Dedifferentiated amniotic fluid mesenchymal stem cell (primary cell): ENCODE measurements at regions not wholly inside any gene's neighbourhood (a gene's known extent, or its start where the extent isn't known, plus 50 kb on each side); places are given as distances from the start of the nearest gene placed in this dataset.

Experiments
- DNase-seq: peaks from one replicate; pipeline ENCODE4 v3.0.0-alpha.2; 2016; ENCODE audit errors: extremely low spot score

DNA sequence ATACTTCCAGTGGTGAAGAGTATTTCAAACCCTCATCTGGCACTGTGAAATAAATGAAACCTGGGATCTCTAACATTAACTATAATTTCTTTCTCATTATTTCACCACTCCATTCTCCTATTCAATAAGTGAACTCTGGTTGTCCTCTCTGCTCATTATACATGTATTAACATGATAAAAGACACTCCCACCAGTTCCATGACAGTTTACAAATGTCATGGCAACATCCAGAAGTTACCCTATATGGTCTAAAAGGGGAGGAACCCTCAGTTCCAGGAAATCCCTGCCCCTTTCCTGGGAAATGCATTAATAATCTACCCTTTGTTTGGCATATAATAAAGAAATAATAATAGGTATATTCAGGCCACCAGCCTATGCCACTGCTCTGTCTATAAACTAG lies 62.7 kb upstream of the BRINP3 start:
- DNase-seq, result no peak

DNA sequence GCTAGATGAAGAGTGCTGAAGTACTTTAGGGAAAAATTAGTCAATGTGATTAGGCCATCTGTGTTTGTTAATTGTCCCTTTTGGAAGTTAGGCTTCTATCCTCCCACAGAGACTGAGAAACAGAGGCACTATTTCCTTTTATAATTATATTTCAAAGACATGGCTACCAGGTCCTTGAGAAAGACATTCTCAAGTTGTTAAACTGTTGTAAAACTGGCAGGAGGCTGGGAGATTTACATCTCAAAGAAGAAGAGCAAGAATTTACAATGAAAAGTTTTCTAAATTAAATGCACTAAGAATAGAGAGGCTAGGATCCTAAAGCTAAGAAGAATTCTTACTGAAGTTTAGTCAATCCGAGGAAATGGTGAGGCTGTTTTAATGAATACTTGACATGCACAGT lies 74.0 kb upstream of the BRINP3 start:
- no peak for DNase-seq

- DNase-seq, result no peak
These were observed 82.6 kb upstream of the BRINP3 start for GRCh38 chr1:190560161-190560681.

- DNase-seq, result no peak
These were observed 85.6 kb upstream of the BRINP3 start for GRCh38 chr1:190563230-190563629.

DNA sequence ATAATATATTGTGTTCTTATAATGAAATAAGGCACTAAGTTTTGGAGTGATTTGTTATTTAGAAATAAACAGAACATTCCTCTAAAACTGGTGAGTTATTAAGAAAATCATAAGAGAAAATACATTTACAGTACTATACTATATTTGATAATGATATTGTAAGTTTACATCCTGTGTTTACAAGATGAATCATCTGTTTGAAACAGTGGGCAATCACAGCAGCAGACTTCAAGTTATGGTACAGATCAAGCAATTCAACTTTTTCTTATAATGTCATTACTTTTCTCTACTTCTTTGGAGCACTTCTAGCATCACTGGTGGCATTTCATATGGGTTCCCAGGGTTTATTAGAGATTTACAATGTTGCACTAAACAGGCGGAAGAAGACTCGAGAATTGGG lies 86.5 kb upstream of the BRINP3 start:
- DNase-seq, result no peak

DNA sequence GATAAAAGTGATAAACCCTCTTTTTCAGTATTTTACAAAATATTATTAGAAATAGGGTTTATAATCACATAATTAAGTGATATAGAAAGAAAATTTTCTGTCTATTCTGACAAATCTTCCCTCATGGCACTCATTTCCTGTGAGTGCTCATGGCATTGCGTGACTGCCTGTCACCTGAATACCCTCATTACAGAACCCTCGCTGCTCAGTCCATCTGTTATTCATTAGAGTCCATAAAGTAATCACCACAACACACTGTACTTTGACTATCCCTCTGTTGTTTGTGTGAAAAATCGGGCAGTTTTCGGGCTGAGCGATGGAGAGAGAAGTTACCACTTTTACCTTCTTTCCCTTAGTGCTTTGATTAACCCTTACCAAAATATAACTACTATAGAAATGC lies 100.4 kb upstream of the BRINP3 start:
- DNase-seq, result no peak

GRCh38 chr1:190578526-190578925 lies 100.9 kb upstream of the BRINP3 start:
- no peak for DNase-seq

- DNase-seq, result no peak
These were observed 102.0 kb upstream of the BRINP3 start for GRCh38 chr1:190579552-190580193.

DNA sequence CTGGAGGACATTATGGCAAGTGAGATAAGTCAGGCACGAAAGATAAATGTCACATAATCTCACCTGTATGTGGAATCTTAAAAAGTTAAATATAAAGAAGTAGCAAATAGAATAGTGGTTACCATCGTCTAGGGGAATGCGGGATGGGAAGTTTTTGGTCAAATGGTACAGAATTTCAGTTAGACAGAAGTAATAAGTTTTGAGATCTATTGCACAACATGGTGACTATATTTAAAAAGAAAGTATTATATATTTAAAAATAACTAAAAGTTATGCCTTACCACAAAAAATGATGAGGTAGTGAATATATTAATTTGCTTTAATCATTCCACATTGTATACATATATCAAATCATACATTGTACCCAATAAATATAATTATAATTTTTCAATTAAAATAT lies 106.2 kb upstream of the BRINP3 start:
- no peak for DNase-seq

- DNase-seq, result no peak
These were observed 110.8 kb upstream of the BRINP3 start for GRCh38 chr1:190588424-190588823.

DNA sequence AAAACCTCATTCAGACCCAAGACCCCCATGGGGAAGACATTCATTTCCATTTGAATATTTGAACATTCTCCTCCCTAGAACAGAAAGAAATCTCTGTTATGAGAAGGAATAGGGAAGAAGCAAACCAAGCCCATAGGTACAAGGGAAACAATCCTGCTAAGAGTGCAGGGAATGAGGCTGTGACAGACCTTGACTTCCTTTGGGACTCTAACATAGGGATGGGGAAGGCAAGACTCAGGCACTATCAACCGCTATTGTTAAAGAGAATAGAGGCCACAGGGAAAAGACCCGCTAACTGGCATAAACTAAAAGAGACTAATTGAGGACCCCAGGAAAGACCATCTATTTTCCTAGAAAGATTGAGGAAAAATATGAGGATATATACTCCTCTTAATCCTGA lies 117.8 kb upstream of the BRINP3 start:
- no peak for DNase-seq

GRCh38 chr1:190597294-190597693 lies 119.6 kb upstream of the BRINP3 start:
- no peak for DNase-seq

DNA sequence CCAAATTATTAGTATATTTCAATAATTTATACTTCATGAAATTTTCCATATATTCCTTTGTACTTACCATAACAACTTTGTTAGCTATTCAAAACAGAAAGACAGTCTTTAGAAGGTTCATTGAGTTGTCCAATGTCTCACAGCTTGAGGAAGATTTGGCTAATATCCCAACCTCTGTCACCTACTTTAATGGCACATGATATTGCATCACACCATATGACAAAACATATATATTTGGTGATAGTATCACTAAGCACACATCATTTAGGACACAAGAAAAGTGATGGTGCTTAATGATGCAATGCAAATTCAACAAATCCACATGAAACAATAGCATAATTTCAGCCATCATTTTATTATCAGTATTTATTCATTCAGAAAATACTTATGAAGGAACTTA lies 122.0 kb upstream of the BRINP3 start:
- DNase-seq, result no peak

DNA sequence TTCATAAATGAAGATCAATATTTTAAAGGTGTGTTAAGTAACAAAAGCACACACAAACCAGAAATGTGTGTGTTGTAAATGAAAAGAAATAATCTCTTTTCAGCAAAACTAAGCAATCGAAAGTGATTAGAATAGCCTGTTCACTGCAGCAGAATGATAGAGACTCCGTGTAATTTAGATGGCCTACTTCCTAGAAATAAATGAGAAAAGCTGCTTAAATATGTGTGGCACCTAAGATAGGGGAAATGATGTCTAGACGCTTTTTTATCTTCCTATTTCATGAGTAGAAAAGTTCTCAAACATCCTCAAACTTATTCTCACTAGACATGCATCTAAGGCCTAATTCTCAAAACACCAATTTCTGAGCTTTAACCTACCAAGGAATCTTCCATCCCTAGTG lies 124.7 kb upstream of the BRINP3 start:
- DNase-seq, result no peak

DNA sequence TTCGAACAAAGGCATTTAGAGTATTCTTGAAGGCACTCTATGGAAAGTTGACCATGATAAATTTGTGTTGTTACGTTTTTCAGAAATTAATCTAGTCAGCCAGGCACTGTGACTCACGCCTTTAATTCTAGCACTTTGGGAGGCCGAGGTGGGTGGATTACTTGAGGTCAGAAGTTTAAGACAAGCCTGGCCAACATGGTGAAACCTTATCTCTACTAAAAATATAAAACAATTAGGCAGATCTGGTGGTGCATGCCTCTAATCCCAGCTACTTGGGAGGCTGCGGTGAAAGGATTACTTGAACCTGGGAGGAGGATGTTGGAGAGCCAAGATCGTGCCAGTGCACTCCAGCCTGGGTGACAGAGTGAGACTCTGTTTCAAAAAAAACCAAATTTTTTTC lies 130.6 kb upstream of the BRINP3 start:
- DNase-seq, result no peak

- DNase-seq, result no peak
These were observed 138.2 kb upstream of the BRINP3 start for GRCh38 chr1:190615818-190616217.

GRCh38 chr1:190616235-190616634 lies 138.6 kb upstream of the BRINP3 start:
- no peak for DNase-seq

GRCh38 chr1:190619724-190620123 lies 142.1 kb upstream of the BRINP3 start:
- no peak for DNase-seq

- no peak for DNase-seq
These were observed 155.8 kb upstream of the BRINP3 start for GRCh38 chr1:190633488-190633887.

DNA sequence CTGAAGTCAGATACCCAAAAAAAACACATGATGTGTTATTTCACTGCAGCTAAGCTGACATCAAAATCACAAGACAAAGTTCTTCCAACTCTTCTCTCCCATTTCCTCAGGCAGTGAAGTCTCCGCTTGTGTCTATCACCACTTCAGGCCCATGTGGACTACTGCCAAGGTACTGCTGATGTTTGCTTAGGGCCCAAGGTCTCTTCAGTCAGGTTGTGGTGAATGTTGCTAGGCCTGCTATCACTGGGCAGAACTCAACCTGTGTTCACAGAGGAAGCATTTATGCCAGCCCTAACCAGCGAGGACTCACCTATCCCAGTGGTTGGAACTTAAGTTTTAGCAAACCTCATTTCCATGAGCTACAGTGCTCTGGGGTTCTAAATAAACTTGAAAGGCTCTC lies 156.5 kb upstream of the BRINP3 start:
- no peak for DNase-seq

- no peak for DNase-seq
These were observed 171.9 kb upstream of the BRINP3 start for GRCh38 chr1:190649553-190649952.

DNA sequence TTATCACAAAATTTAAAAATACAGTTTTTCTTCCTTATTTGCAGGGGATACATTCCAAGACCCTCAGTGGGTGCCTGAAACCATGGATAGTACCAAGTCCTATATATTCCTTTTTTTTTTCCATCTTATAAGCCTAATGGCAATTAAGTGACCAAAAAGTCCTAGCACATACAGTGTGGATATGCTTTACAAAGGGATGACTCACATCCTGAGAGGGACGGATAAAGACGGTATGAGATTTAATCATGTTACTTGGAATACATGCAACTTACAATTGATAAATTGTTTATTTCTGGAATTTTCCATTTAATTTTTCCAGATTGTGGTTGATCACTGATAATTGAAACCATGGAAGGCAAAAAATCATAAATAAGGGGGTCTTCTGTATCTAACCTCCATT lies 181.2 kb upstream of the BRINP3 start:
- DNase-seq, result no peak

DNA sequence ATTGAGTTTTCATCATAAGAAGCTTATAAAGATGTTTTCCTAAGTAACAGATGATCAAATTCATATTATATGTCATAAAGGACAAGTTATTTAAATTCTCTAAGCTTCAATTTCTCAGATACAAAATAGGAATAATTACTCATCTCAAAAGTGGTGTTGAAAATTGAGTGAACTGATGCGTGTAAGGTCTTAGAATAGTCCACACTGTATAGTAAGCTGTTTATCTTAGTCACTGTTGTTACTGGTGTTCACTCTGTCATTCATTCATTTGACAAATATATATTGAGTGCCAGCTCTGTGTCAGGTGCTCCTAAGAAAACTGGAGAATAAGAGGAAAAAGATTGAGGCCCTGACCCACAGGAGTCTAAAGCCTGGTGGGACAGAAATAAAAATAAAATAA lies 186.3 kb upstream of the BRINP3 start:
- DNase-seq, result no peak

DNA sequence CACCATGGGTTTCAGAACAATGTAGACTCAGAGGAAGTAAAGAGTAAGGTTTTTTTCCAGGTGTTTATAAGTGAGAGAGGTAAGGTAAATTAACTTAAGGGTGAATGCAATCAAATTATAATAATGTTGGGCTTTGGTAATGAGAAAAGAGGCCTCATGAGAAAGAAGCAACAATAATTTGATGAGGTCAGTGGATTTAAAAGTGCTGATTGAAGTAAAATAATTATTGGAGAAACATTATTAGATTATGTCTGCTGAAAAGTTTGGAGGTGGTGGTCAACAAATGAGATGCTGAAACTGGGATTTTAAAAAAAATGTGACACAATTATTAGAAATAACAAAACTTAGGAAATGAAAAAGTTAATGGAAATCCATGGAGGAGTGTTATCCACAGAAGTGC lies 187.4 kb upstream of the BRINP3 start:
- DNase-seq, result no peak
